AG09309 (cell line): ENCODE measurements at regions not wholly inside any gene's neighbourhood (a gene's known extent, or its start where the extent isn't known, plus 50 kb on each side); places are given as distances from the start of the nearest gene placed in this dataset.

Experiments used
- DNase-seq: peaks from one replicate; pipeline ENCODE4 v3.0.0-alpha.2; 2010; ENCODE audit warnings: low read depth
- H3K4me3 ChIP-seq: 2 replicates; pipeline ENCODE4 v1.5.1; 2011; ENCODE audit warnings: mild to moderate bottlenecking, low read depth, low read length, moderate library complexity; ENCODE audit not compliant: control insufficient read depth
- TF ChIP-seq, protein P1 (sequence below): IDR thresholded peaks from 2 replicates; pipeline ENCODE4 v1.5.1; 2011; ENCODE audit warnings: mild to moderate bottlenecking, low read depth, low read length, inconsistent platforms; ENCODE audit not compliant: insufficient read depth, control insufficient read depth; ENCODE audit errors: missing control alignments

DNA sequence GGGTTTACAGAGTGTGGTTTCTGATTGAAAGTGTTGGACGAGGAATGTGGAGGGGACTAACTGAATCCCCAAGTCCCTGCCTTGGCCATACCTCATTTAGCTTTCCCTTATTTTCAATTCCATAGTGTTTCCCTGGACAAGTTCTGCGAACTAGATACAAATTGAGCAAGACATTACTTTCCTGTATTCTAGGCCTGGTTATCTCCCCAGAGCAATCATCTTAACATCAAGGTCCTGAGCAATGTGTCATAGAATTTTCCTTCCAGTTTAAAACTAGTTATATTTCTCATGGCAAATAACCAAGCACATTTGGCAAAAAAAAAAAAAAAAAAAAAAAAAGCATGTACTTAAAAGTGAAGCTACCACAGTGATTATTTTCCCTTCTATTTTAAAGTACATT lies 330.1 kb downstream of the CDH11 start:
- no peak overlapping the region for H3K4me3 ChIP-seq
- TF ChIP-seq, protein P1, sequence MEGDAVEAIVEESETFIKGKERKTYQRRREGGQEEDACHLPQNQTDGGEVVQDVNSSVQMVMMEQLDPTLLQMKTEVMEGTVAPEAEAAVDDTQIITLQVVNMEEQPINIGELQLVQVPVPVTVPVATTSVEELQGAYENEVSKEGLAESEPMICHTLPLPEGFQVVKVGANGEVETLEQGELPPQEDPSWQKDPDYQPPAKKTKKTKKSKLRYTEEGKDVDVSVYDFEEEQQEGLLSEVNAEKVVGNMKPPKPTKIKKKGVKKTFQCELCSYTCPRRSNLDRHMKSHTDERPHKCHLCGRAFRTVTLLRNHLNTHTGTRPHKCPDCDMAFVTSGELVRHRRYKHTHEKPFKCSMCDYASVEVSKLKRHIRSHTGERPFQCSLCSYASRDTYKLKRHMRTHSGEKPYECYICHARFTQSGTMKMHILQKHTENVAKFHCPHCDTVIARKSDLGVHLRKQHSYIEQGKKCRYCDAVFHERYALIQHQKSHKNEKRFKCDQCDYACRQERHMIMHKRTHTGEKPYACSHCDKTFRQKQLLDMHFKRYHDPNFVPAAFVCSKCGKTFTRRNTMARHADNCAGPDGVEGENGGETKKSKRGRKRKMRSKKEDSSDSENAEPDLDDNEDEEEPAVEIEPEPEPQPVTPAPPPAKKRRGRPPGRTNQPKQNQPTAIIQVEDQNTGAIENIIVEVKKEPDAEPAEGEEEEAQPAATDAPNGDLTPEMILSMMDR, result no peak
- DNase-seq, result no peak

DNA sequence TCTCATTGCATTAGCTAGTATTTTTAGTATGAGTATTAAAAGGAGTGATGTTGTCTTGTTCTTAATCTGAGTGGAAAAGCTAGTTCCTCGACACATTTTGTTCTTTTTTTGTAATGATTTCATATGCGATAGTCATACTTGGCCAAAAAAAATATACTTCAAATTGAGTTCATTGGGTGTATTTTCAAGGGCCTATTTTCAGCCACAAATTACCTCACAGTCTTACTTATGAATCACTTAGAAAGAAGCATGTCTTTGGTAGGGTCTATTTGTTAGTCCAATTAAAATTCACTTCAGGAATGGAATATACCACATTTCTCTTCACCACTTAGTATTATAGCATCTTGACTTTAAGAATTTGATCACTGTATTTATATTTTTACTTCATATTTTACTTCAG lies 337.2 kb downstream of the CDH11 start:
- H3K4me3 ChIP-seq, result no peak overlapping the region
- no peak for DNase-seq
- TF ChIP-seq, protein P1, result no peak

DNA sequence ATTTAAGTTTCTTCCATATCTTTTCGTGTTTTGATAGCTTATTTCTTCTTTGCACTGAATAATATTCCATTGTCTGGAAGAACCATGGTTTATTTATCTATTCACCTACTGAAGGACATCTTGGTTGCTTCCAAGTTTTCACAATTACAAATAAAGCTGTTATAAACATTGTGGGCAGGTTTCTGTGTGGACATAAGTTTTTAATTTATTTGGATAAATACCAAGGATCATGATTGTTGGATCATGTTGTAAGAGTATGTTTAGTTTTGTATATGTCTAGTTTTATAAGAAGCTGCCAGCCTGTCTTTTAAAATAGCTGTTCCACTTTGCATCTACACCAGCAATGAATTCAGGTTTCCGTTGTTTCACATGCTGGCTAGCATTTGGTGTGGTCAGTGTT lies 339.4 kb downstream of the CDH11 start:
- TF ChIP-seq, protein P1, result no peak
- no peak overlapping the region for H3K4me3 ChIP-seq
- DNase-seq, result no peak

DNA sequence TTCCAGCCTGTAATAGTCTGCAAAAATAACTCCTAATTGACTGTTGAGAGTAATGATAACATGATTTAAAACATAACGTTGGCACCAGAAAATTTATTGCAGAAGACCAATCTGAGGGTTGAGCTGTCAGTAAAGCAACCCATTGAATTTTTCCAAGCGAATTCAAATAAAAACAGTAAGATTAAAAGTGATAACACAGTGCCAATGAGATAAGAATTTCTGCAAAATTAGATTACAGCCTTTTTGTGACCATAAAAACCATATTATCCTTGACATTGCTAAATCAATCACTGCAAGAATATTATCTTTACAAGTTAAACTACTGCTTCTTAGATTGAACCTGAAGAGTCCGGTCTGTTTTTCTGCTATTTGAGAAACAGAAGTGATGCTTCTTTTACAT lies 341.4 kb downstream of the CDH11 start:
- DNase-seq, result no peak
- TF ChIP-seq, protein P1, result no peak
- H3K4me3 ChIP-seq, result no peak overlapping the region

DNA sequence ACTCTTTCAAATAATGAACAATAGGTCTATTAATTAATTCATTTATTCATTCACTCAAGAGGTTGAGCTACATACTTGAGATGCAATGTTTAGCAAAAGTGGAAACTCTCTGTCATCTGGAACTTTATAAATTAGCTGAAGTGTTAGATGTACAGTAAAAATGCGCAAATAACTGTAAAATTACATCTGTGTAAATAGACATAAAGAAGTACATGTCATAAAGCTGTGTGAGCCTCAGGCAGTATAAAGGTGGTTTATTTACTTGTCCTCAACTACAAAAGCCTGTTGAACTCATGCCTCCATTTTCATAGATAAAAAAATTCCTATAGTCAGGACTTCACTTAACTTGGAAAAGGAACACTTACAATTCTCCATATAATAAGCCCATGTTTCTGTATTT lies 343.1 kb downstream of the CDH11 start:
- H3K4me3 ChIP-seq, result no peak overlapping the region
- no peak for DNase-seq
- TF ChIP-seq, protein P1, result no peak

DNA sequence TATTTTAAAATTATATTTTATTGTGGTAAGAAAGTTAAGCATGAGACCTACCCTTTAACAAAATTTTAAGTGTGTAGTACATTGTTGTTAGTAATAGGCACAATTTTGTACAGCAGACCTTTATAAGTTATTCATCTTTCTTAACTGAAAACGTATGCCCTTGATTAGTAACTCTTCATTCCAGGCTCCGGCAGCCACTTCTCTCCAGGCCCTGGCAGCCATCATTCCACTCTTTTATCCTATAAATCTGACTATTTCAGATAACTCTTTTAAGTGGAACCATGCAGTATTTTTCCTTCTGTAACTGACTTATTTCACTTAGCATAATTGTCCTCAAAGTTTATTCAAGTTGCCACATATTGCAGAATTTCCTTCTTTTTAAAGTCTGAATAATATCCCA lies 348.2 kb downstream of the CDH11 start:
- no peak for DNase-seq
- no peak overlapping the region for H3K4me3 ChIP-seq
- TF ChIP-seq, protein P1, result no peak

DNA sequence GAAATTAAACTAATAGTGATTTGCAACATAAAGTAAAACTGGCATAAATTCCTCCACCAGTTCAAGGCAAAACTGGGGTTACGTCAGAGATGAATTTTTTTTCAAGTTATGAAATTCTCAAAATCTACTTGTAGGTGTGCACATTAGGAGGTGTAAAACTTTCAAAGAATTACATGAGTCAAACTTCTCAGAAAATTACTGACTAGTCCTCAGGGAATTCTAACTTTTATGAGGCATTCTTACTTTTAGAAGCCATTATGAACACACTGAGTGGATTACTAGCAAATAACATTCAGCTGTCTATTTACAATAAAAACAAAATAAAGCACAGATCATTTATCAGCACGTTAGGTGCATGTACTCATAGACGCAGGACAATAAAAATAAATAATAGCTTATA lies 348.7 kb downstream of the CDH11 start:
- TF ChIP-seq, protein P1, result no peak
- peak; percentile 28 for DNase-seq

More for the DNA sequence above, 348.7 kb downstream of the CDH11 start:
- no peak overlapping the region for H3K4me3 ChIP-seq
